ENCODE measurements at regions not wholly inside any gene's neighbourhood (a gene's known extent, or its start where the extent isn't known, plus 50 kb on each side); places are given as distances from the start of the nearest gene placed in this dataset.
"Not testable (repeated sequence)": the region's sequence is repeated elsewhere in the genome, so short reads cannot be mapped to it uniquely, and the experiment has no call there.

DNA sequence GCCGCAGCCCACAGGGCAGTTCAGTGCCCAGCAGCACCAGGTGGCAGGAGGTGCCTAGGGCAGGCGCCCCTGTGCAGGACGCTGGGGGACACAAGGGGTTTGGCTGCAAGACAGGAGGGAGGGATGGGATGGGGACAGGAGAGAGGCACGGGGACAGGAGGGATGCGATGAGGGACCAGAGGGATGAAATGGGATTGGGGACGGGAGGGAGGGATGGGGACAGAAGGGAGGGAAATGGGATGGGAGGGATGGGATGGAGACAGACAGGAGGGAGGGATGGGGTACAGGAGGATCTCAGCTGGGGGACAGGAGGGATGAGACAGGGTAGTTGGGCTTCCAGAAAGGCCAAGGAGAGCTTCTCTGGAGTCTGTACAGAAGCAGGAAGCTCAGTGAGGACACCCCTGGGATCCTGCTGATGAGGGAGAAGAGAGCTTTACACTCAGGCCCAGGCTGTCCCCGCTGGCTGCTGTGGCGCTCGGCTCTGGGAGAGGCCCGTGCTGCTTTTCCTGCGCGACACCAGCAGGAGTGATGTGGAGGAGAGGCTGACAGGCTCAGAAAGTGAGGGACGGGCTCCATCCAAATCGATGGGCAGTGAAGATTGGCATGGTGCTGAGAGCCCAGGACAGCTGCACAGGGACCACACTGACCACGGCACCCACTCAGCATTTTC, 400.8 kb downstream of the SMOC2 start:
- DNase-seq: no peak

GRCh38 chr6:168840932-168841331, 399.9 kb downstream of the SMOC2 start:
- not testable (repeated sequence) for DNase-seq

DNA sequence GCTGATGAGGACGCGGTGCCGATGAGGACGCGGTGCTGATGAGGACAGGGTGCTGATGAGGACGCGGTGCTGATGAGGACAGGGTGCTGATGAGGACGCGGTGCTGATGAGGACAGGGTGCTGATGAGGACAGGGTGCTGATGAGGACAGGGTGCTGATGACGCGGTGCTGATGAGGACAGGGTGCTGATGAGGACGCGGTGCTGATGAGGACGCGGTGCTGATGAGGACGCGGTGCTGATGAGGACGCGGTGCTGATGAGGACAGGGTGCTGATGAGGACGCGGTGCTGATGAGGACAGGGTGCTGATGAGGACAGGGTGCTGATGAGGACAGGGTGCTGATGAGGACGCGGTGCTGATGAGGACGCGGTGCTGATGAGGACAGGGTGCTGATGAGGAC, 399.3 kb downstream of the SMOC2 start:
- not testable (repeated sequence) for DNase-seq

DNA sequence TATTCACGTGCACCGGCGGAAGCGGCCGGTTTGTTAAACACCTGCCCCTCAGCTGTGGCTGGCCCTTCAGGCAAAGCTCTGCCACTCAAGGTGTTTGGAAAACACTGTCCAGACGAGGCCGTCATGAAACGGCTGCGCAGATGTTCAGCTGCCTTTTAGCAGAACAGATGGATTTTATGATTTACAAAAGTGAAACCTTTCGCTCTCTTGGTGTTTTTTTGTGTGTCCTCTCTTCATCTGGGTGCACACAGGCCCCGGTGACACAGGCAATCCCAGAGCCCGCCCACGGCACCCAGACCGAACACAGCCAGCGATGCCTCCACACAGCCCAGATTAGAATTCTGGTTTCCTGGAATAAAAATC, 397.0 kb downstream of the SMOC2 start:
- DNase-seq: no peak

- no peak for DNase-seq
These were observed 396.5 kb downstream of the SMOC2 start for GRCh38 chr6:168837254-168838036.

DNA sequence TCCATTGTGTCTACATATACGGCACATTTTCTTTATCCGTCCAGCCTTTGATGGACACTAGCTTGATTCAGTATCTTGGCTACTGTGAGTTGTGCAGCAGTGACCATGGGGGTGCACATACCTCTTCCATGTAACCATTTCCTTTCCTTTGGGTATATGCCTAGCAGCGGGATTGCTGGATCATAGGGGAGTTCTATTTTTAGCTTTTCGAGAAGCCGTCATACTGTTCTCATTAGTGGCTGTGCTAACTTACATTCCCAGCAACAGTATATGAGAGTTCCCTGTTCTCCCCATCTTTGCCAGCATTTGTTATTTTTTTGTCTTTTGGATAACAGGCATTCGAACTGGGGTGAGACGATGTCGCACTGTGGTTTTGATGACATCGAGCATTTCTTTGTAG, 395.0 kb downstream of the SMOC2 start:
- no peak for DNase-seq

GRCh38 chr6:168834801-168835200, 393.8 kb downstream of the SMOC2 start:
- no peak for DNase-seq

DNA sequence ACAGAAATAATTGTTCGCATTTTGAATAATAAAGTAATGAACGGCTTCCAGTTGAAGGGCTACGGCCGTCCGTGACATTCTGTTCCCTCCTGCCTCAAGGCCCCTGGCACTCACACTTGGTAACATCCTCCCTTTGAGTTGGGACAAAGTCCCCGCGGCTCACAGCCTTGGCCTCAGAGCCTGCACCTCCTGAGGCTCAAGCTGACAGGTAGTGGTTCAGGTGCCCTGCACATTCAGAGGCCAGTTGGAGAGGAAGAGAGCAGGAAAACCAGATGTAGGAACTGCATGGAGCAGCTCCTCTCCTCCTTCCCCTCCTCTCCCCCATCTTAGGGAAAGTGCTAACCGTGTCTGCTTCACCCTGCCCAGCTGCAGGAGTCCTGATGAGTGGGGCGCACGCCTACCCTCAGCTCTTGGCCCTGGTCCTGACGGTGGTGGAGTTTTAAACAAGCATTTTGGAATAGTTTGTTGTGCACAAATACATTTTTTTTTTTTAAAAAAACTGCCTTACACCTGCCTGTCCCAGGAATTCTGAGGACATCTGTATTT, 393.1 kb downstream of the SMOC2 start:
- no peak for DNase-seq

DNA sequence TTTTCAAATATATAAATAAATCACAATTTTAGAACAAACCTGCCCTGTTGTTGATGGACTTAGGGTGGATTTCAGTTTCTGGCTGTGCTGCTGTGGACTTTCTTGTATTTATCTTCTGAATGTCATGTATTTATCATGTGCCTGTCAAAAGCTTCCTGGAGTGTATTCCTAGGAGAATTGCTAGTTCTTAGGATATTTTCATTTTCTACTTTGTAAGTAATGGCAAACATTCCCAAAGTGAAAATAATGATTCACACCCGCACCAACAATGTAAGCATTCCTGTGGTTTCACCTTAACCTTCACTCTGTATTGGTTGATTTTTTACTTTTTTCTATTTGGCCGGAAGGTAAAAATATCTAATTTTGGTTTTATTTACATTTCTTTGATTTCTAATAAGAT, 387.8 kb downstream of the SMOC2 start:
- no peak for DNase-seq

DNA sequence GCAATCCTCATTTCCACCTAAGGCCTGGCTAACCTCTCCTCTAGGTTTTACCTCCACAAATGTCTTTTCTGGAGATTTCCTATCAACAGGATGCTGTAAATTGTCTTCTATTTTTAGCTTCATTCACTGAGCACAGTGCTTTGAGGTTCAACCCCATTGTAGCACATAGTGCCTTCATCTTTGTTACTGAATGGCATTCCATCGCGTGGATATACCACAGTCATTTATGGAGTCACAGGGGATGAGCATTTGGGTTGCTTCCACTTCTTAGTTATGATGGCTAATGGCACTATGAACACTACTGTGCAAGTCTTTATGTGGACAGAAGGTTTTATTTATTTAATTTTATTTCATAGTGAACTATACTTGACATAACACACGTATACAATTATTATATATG, 387.1 kb downstream of the SMOC2 start:
- DNase-seq: no peak

GRCh38 chr6:168827586-168827871, 386.5 kb downstream of the SMOC2 start:
- no peak for DNase-seq

DNA sequence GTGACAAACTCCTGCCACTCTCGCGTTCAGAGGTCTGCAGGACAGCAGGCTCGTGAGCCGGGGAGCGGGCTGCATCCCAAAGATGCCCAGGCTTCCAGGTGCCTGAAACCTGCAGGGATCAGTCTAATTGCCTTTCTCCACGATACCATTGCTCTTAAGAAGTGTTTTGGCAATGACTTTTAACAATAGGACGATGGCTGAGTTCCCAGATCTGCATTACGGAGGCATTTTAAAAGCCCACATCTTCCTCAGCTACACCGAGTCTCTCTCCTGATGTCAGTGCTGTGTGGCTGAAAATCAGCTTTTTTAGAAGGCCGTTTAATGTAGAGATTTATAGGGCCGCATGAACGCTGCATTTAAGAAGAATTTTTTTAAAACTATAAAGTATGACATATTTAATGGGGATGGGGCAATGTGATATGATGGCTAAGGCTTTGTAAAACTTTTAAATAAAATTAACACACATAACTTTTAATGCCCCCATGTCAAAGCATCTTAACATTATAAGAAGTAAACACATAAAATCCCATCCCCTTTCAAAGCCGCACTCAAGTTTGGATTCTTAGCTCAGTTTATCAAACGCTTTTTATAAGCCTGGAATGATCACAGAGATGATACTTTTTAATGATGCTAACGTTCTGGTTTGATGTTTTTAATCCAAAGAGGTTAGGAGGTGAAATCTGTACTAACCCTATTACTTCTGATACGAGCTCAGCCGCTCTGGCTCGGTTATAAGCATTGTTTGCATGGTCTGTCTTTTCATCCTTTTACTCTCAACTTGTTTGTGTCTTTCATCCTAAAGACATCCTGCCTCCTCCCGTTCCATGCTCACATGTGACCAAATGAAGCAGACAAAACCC, 386.0 kb downstream of the SMOC2 start:
- no peak for DNase-seq

- DNase-seq: no peak
These were observed 385.1 kb downstream of the SMOC2 start for GRCh38 chr6:168826078-168826390.

DNA sequence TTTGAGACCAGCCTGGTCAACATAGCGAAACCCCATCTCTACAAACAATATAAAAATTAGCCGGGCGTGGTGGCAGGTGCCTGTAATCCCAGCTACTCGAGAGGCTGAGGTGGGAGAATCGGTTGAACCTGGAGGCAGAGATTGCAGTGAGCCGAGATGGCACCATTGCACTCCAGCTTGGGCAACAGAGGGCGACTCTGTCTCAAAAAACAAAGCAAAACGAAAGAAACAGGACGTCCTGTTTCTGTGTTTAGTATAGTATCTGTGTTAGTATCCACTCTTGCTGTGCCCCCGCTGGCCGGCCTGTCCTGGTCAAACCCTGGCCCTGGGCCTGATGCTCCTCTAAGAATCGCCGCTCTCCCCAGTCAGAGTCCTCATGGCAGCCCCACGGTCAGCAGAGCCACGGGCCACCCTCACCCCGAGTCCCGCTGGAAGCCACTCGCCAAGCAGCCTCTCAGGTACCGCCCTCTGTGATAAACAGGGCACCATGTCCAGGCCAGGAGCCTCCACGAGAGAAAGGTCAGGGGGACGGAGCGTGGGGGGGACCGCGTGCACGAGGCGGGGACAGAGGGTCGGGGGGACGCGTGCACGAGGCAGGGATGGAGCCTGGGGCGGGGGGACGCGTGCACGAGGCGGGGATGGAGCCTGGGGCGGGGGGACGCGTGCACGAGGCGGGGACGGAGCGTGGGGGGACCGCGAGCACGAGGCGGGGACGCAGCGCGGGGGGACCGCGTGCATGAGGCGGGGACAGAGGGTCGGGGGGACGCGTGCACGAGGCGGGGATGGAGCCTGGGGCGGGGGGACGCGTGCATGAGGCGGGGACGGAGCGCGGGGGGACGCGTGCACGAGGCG, 384.5 kb downstream of the SMOC2 start:
- no peak for DNase-seq

- no peak for DNase-seq
These were observed 382.6 kb downstream of the SMOC2 start for GRCh38 chr6:168823397-168824212.

- DNase-seq: no peak
These were observed 381.4 kb downstream of the SMOC2 start for GRCh38 chr6:168822376-168822775.

GRCh38 chr6:168819546-168819945, 378.6 kb downstream of the SMOC2 start:
- no peak for DNase-seq

- DNase-seq: no peak
These were observed 376.7 kb downstream of the SMOC2 start for GRCh38 chr6:168817558-168818159.

DNA sequence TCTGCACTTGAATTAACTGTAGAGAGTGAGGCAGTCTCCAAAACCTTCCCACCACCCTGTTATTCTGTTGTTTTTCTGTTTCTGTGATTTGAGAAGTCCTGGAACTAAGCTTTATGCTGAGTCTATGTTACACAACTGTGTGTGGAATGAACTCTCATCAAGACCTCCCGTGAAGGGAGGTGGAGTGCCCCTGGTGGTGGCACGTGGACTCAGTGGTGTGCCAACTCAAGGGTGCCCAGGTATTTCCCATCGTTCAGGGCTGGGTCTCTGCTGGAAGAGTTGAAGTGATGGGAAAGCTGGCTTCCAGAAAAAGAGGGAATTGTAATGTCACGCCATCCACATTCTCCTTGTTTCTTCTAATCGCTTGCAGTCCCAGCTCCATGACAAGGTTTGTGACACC, 374.2 kb downstream of the SMOC2 start:
- no peak for DNase-seq

DNA sequence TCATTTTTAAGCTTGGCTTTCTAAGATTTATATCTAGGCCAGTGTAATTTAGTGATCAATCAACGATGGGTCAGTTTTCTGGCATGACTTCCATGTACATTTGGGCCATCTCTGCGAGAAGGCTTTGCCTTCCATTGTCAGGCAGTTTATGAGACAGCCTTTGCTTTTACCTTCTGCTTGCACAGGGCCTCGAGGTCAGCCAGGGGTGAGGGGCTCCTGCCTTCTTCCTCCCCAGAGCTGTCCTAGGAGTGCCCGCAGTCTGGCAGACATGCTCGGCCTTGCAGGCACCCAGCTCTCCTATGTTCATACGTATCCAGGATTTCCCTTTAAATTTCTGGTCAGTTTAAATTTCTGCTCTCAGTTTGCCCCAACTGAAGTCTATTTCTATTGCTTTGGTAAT, 367.2 kb downstream of the SMOC2 start:
- no peak for DNase-seq

- no peak for DNase-seq
These were observed 363.3 kb downstream of the SMOC2 start for GRCh38 chr6:168804331-168804730.

DNA sequence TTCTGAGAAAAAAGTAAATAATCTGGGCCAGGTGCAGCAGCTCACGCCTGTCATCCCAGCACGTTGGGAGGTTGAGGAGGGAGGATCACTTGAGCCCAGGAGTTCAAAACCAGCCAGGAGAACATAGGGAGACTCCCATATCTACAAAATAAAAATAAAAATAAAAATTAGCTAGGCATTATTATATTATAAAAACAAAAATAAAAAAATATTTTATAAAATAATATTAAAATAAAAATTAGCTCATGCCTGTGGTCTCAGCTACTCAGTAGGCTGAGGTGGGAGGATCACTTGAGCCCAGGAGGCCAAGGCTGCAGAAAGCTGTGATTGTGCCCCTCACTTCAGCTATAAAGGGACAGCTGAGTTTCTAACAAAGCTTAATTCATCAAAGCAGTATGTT, 362.9 kb downstream of the SMOC2 start:
- no peak for DNase-seq
